ENCODE measurements at regions not wholly inside any gene's neighbourhood (a gene's known extent, or its start where the extent isn't known, plus 50 kb on each side); places are given as distances from the start of the nearest gene placed in this dataset.

GRCh38 chr9:108568093-108568492 is 287.7 kb downstream of the ACTL7B start:
- TF ChIP-seq CTCF (IDR thresholded peaks at IDR 0.05) (no peak), POLR2A (IDR thresholded peaks at IDR 0.05) (no peak), POLR2AphosphoS5 (IDR thresholded peaks at IDR 0.05) (no peak), EP300 (IDR thresholded peaks at IDR 0.05; ENCODE audit: low read depth) (no peak)

All from transverse colon (tissue), 4 donors.